ENCODE measurements at regions not wholly inside any gene's neighbourhood (a gene's known extent, or its start where the extent isn't known, plus 50 kb on each side); places are given as distances from the start of the nearest gene placed in this dataset.

- no peak for TF ChIP-seq CTCF (IDR thresholded peaks at IDR 0.05)
- no peak for TF ChIP-seq EP300 (IDR thresholded peaks at IDR 0.05)
- TF ChIP-seq POLR2AphosphoS5 (IDR thresholded peaks at IDR 0.05), result no peak
- no peak for TF ChIP-seq POLR2A (IDR thresholded peaks at IDR 0.05)
These were observed 218.5 kb upstream of the ZC3H12A start for GRCh38 chr1:37255868-37256267.

Data from sigmoid colon (tissue), 4 donors.